Parathyroid adenoma (tissue), 2 donors: ENCODE measurements at regions not wholly inside any gene's neighbourhood (a gene's known extent, or its start where the extent isn't known, plus 50 kb on each side); places are given as distances from the start of the nearest gene placed in this dataset.
A peak's percentile ranks its signal among the peaks of the same experiment; 100 is the strongest.

ENCODE experiments used
- H2AFZ ChIP-seq: fragments of 300-600 bp; sonication (generic); one replicate; pipeline ENCODE4 v1.7.0; 2017; ENCODE audit warnings: antibody characterized with exemption, mild to moderate bottlenecking
- H3K27ac ChIP-seq: fragments of 300-600 bp; sonication (generic); one replicate; pipeline ENCODE4 v1.7.0; 2017
- H3K27me3 ChIP-seq: fragments of 300-600 bp; sonication (generic); one replicate; pipeline ENCODE4 v1.7.0; 2017; ENCODE audit warnings: low read length; ENCODE audit not compliant: control insufficient read depth, insufficient read depth
- H3K36me3 ChIP-seq: fragments of 300-600 bp; sonication (generic); one replicate; pipeline ENCODE4 v1.7.0; 2017; ENCODE audit warnings: low read length; ENCODE audit not compliant: control insufficient read depth, insufficient read depth
- H3K4me1 ChIP-seq: fragments of 300-600 bp; sonication (generic); one replicate; pipeline ENCODE4 v1.7.0; 2017; ENCODE audit warnings: control low read depth
- H3K4me2 ChIP-seq: fragments of 300-600 bp; sonication (generic); one replicate; pipeline ENCODE4 v1.7.0; 2017; ENCODE audit warnings: low read length
- H3K4me3 ChIP-seq: fragments of 300-600 bp; sonication (generic); one replicate; pipeline ENCODE4 v1.7.0; 2017; ENCODE audit warnings: low read depth, low read length
- H3K79me2 ChIP-seq: fragments of 300-600 bp; sonication (generic); one replicate; pipeline ENCODE4 v1.7.0; 2017; ENCODE audit warnings: control low read depth
- H3K9ac ChIP-seq: fragments of 300-600 bp; sonication (generic); one replicate; pipeline ENCODE4 v1.7.0; 2017; ENCODE audit warnings: mild to moderate bottlenecking
- H3K9me3 ChIP-seq: fragments of 300-600 bp; sonication (generic); one replicate; pipeline ENCODE4 v1.7.0; 2017; ENCODE audit warnings: low read length; ENCODE audit not compliant: control insufficient read depth
- CTCF ChIP-seq: fragments of 300-600 bp; sonication (generic); IDR thresholded peaks from one replicate; pipeline ENCODE4 v1.7.0; 2017; ENCODE audit warnings: antibody characterized with exemption, mild to moderate bottlenecking
- donor health status: primary hyperparathyroidism.

- Histone ChIP-seq H3K4me2 (no peak overlapping the region), H3K4me1 (peaks cover 9% of the 10 kb centered on the region), H2AFZ (no peak overlapping the region), H3K4me3 (no peak overlapping the region), H3K27me3 (no peaks in the 10 kb centered on the region), H3K36me3 (no peaks in the 10 kb centered on the region), H3K9ac (no peak overlapping the region), H3K79me2 (no peaks in the 10 kb centered on the region), H3K27ac (no peak overlapping the region), H3K9me3 (no peaks in the 10 kb centered on the region)
- TF ChIP-seq CTCF = no peak
Measured at GRCh38 chr13:50679321-50679720, 164.2 kb downstream of the DLEU7 start.

- no peak overlapping the region for H3K27ac ChIP-seq
- no peaks in the 10 kb centered on the region for H3K9me3 ChIP-seq
- TF ChIP-seq CTCF = no peak
- no peak overlapping the region for H3K4me2 ChIP-seq
- H3K9ac ChIP-seq = no peak overlapping the region
- no peaks in the 10 kb centered on the region for H3K27me3 ChIP-seq
- no peaks in the 10 kb centered on the region for H3K79me2 ChIP-seq
- H3K4me1 ChIP-seq = peaks cover 6% of the 10 kb centered on the region
- H3K4me3 ChIP-seq = no peak overlapping the region
- no peaks in the 10 kb centered on the region for H3K36me3 ChIP-seq
- no peak overlapping the region for H2AFZ ChIP-seq
Measured at GRCh38 chr13:50682002-50682401, 161.5 kb downstream of the DLEU7 start.

- no peak for TF ChIP-seq CTCF
- no peak overlapping the region for H3K27ac ChIP-seq
- H3K36me3 ChIP-seq = no peaks in the 10 kb centered on the region
- no peaks in the 10 kb centered on the region for H3K27me3 ChIP-seq
- no peaks in the 10 kb centered on the region for H3K4me1 ChIP-seq
- no peaks in the 10 kb centered on the region for H3K79me2 ChIP-seq
- no peak overlapping the region for H2AFZ ChIP-seq
- no peaks in the 10 kb centered on the region for H3K9me3 ChIP-seq
- H3K4me3 ChIP-seq = no peak overlapping the region
- H3K9ac ChIP-seq = no peak overlapping the region
- H3K4me2 ChIP-seq = no peak overlapping the region
Measured at GRCh38 chr13:50682966-50683365, 160.5 kb downstream of the DLEU7 start.

- Histone ChIP-seq H3K4me3 (no peak overlapping the region), H3K36me3 (no peaks in the 10 kb centered on the region), H3K9me3 (no peaks in the 10 kb centered on the region), H3K27ac (no peak overlapping the region), H3K4me1 (no peaks in the 10 kb centered on the region), H2AFZ (no peak overlapping the region), H3K4me2 (no peak overlapping the region), H3K9ac (no peak overlapping the region), H3K27me3 (no peaks in the 10 kb centered on the region), H3K79me2 (no peaks in the 10 kb centered on the region)
- no peak for TF ChIP-seq CTCF
Measured at GRCh38 chr13:50684366-50684765, 159.1 kb downstream of the DLEU7 start.

GRCh38 chr13:50685491-50685890 is 158.0 kb downstream of the DLEU7 start:
- Histone ChIP-seq H3K4me2 (peak overlapping the region; percentile 28), H3K9ac (no peak overlapping the region), H3K79me2 (no peaks in the 10 kb centered on the region), H3K36me3 (no peaks in the 10 kb centered on the region), H3K4me1 (no peaks in the 10 kb centered on the region), H3K4me3 (no peak overlapping the region), H3K27ac (peak overlapping the region; percentile 2), H2AFZ (no peak overlapping the region), H3K27me3 (no peaks in the 10 kb centered on the region), H3K9me3 (no peaks in the 10 kb centered on the region)
- no peak for TF ChIP-seq CTCF
